MM.1S (cell line): ENCODE measurements at regions not wholly inside any gene's neighbourhood (a gene's known extent, or its start where the extent isn't known, plus 50 kb on each side); places are given as distances from the start of the nearest gene placed in this dataset.

Source experiments
- CTCF ChIP-seq: fragments of 300-600 bp; sonication (generic); IDR thresholded peaks from 2 replicates; pipeline ENCODE4 v1.5.1; 2016; ENCODE audit warnings: antibody characterized with exemption, low read length, mixed read lengths
- EZH2 ChIP-seq: fragments of 300-600 bp; sonication (generic); optimal IDR thresholded peaks from 2 replicates; pipeline ENCODE3; 2017; ENCODE audit warnings: low read depth, mild to moderate bottlenecking, antibody characterized with exemption, low read length, mixed read lengths

- TF ChIP-seq CTCF (no peak), EZH2 (no peak)
These were observed 1109.3 kb downstream of the ROBO2 start for GRCh38 chr3:78148986-78149717.
